HG02870 (cell line): ENCODE measurements at regions not wholly inside any gene's neighbourhood (a gene's known extent, or its start where the extent isn't known, plus 50 kb on each side); places are given as distances from the start of the nearest gene placed in this dataset.

Experiments used
- ATAC-seq: cut with Tn5 transposase; IDR thresholded peaks from one replicate; pipeline ENCODE4 v1.9.1; 2021; ENCODE audit warnings: mild to moderate bottlenecking, moderate library complexity; ENCODE audit not compliant: unreplicated experiment

- ATAC-seq, result no peak
Observed at GRCh38 chr10:130801276-130801675, 510.2 kb downstream of the TCERG1L start.

GRCh38 chr10:130801784-130802183, 509.7 kb downstream of the TCERG1L start:
- no peak for ATAC-seq

GRCh38 chr10:130802301-130802700, 509.2 kb downstream of the TCERG1L start:
- no peak for ATAC-seq

GRCh38 chr10:130804281-130804680, 507.2 kb downstream of the TCERG1L start:
- no peak for ATAC-seq

GRCh38 chr10:130804778-130805634, 506.5 kb downstream of the TCERG1L start:
- ATAC-seq, result no peak

GRCh38 chr10:130805635-130806030, 505.9 kb downstream of the TCERG1L start:
- ATAC-seq, result no peak

GRCh38 chr10:130806426-130806825, 505.1 kb downstream of the TCERG1L start:
- ATAC-seq, result no peak

- no peak for ATAC-seq
Observed at GRCh38 chr10:130807096-130807495, 504.4 kb downstream of the TCERG1L start.

- no peak for ATAC-seq
Observed at GRCh38 chr10:130807721-130808120, 503.8 kb downstream of the TCERG1L start.

GRCh38 chr10:130808243-130808642, 503.3 kb downstream of the TCERG1L start:
- ATAC-seq, result no peak

GRCh38 chr10:130808686-130809085, 502.8 kb downstream of the TCERG1L start:
- no peak for ATAC-seq

- no peak for ATAC-seq
Observed at GRCh38 chr10:130809181-130809580, 502.3 kb downstream of the TCERG1L start.

- no peak for ATAC-seq
Observed at GRCh38 chr10:130809761-130810515, 501.6 kb downstream of the TCERG1L start.

- no peak for ATAC-seq
Observed at GRCh38 chr10:130810856-130811255, 500.7 kb downstream of the TCERG1L start.

GRCh38 chr10:130812381-130813148, 499.0 kb downstream of the TCERG1L start:
- ATAC-seq, result no peak

GRCh38 chr10:130814610-130815009, 496.9 kb downstream of the TCERG1L start:
- ATAC-seq, result no peak

GRCh38 chr10:130816116-130816901, 495.2 kb downstream of the TCERG1L start:
- ATAC-seq, result no peak

- no peak for ATAC-seq
Observed at GRCh38 chr10:130817046-130817624, 494.4 kb downstream of the TCERG1L start.

- ATAC-seq, result no peak
Observed at GRCh38 chr10:130817674-130818073, 493.8 kb downstream of the TCERG1L start.

- no peak for ATAC-seq
Observed at GRCh38 chr10:130820880-130821482, 490.5 kb downstream of the TCERG1L start.
